HEK293T (cell line): ENCODE measurements at regions not wholly inside any gene's neighbourhood (a gene's known extent, or its start where the extent isn't known, plus 50 kb on each side); places are given as distances from the start of the nearest gene placed in this dataset.

Experiments
- ARNT ChIP-seq: fragments of 450-650 bp; IDR thresholded peaks from 2 replicates; pipeline ENCODE4 v1.6.1; 2017; ENCODE audit warnings: mild to moderate bottlenecking
- FOXA1 ChIP-seq: fragments of 450-650 bp; IDR thresholded peaks from 2 replicates; pipeline ENCODE4 v1.6.1; 2016; ENCODE audit warnings: mild to moderate bottlenecking
- L3MBTL2 ChIP-seq: fragments of 450-650 bp; conservative IDR thresholded peaks from 2 replicates; pipeline ENCODE4 v1.6.1; 2016; ENCODE audit warnings: mild to moderate bottlenecking
- SUZ12 ChIP-seq: fragments of 450-650 bp; IDR thresholded peaks from 2 replicates; pipeline ENCODE4 v1.6.1; 2016; ENCODE audit warnings: mild to moderate bottlenecking

DNA sequence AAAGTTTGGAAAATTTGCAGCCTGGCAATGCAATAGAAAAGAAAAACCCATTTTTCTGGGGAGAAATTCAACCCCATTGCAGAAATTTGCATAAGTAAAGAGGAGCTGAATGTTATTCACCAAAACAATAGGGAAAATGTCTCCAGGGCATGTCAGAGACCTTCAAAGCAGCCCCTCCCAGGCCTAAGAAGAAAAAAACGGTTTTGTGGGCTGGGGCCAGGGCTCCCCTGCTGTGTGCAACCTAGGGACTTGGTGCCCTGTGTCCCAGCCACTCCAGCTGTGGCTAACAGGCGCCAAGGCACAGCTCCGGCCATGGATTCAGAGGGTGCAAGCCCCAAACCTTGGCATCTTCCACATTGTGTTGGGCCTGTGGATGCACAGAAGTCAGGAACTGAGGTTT, 224.5 kb downstream of the TXNL1 start:
- TF ChIP-seq FOXA1 = no peak
- TF ChIP-seq L3MBTL2 = no peak
- TF ChIP-seq SUZ12 = no peak
- TF ChIP-seq ARNT = no peak
